H9 (cell line): ENCODE measurements at regions not wholly inside any gene's neighbourhood (a gene's known extent, or its start where the extent isn't known, plus 50 kb on each side); places are given as distances from the start of the nearest gene placed in this dataset.

Source experiments
- DNase-seq: peaks from one replicate; pipeline ENCODE4 v3.0.0-alpha.2; 2017
- H2AFZ ChIP-seq: one replicate; pipeline ENCODE4 v1.6.1; 2013; ENCODE audit warnings: mild to moderate bottlenecking, low read length, control low read depth, moderate library complexity
- H2AK5ac ChIP-seq: 2 replicates; pipeline ENCODE4 v1.6.1; 2013; ENCODE audit warnings: low read length, control low read depth, mixed read lengths; ENCODE audit not compliant: insufficient read length
- H2BK120ac ChIP-seq: one replicate; pipeline ENCODE4 v1.6.1; 2013; ENCODE audit warnings: low read depth, mild to moderate bottlenecking, low read length, control low read depth, inconsistent platforms; ENCODE audit not compliant: poor library complexity, severe bottlenecking
- H2BK12ac ChIP-seq: 2 replicates; pipeline ENCODE4 v1.6.1; 2013; ENCODE audit warnings: low read length, control low read depth, mixed read lengths, low read depth; ENCODE audit not compliant: insufficient read length
- H2BK15ac ChIP-seq: 2 replicates; pipeline ENCODE4 v1.6.1; 2013; ENCODE audit warnings: low read depth, low read length, control low read depth
- H2BK20ac ChIP-seq: one replicate; pipeline ENCODE4 v1.6.1; 2013; ENCODE audit warnings: low read depth, mild to moderate bottlenecking, low read length, control low read depth, inconsistent platforms; ENCODE audit not compliant: poor library complexity, severe bottlenecking
- H2BK5ac ChIP-seq: 2 replicates; pipeline ENCODE4 v1.6.1; 2013; ENCODE audit warnings: low read length, control low read depth, mixed read lengths; ENCODE audit not compliant: insufficient read length
- H3K14ac ChIP-seq: 2 replicates; pipeline ENCODE4 v1.6.1; 2013; ENCODE audit warnings: low read length, control low read depth; ENCODE audit not compliant: insufficient read depth
- H3K18ac ChIP-seq: 2 replicates; pipeline ENCODE4 v1.6.1; 2013; ENCODE audit warnings: low read depth, mild to moderate bottlenecking, mixed read lengths, low read length, control low read depth; ENCODE audit not compliant: insufficient read length
- H3K23ac ChIP-seq: 2 replicates; pipeline ENCODE4 v1.6.1; 2013; ENCODE audit warnings: low read length, control low read depth, mixed read lengths, low read depth; ENCODE audit not compliant: insufficient read length
- H3K23me2 ChIP-seq: 2 replicates; pipeline ENCODE4 v1.6.1; 2013; ENCODE audit warnings: low read depth, mild to moderate bottlenecking, mixed read lengths, low read length, control low read depth; ENCODE audit not compliant: insufficient read length, poor library complexity, severe bottlenecking
- H3K27ac ChIP-seq: 2 replicates; pipeline ENCODE4 v1.5.1; 2013; ENCODE audit warnings: low read length, control low read depth, mixed read lengths, low read depth; ENCODE audit not compliant: insufficient read length
- H3K27me3 ChIP-seq: 2 replicates; pipeline ENCODE4 v1.6.1; 2013; ENCODE audit warnings: low read length, control low read depth, inconsistent platforms; ENCODE audit not compliant: insufficient read depth
- H3K4ac ChIP-seq: 2 replicates; pipeline ENCODE4 v1.6.1; 2013; ENCODE audit warnings: low read depth, mild to moderate bottlenecking, control low read depth, inconsistent platforms, low read length, moderate library complexity
- H3K4me1 ChIP-seq: 2 replicates; pipeline ENCODE4 v1.6.1; 2013; ENCODE audit warnings: low read length, control low read depth, inconsistent platforms; ENCODE audit not compliant: insufficient read depth
- H3K4me2 ChIP-seq: 2 replicates; pipeline ENCODE4 v1.6.1; 2013; ENCODE audit warnings: low read length, control low read depth, mixed read lengths; ENCODE audit not compliant: insufficient read length, insufficient read depth
- H3K56ac ChIP-seq: 2 replicates; pipeline ENCODE4 v1.6.1; 2013; ENCODE audit warnings: low read depth, mild to moderate bottlenecking, mixed read lengths, low read length, control low read depth; ENCODE audit not compliant: insufficient read length
- H3K79me1 ChIP-seq: 2 replicates; pipeline ENCODE4 v1.6.1; 2013; ENCODE audit warnings: low read depth, mild to moderate bottlenecking, moderate library complexity, low read length, control low read depth, inconsistent platforms; ENCODE audit not compliant: insufficient read depth, poor library complexity, severe bottlenecking
- H3K79me2 ChIP-seq: 2 replicates; pipeline ENCODE4 v1.6.1; 2013; ENCODE audit warnings: low read length, control low read depth, inconsistent platforms; ENCODE audit not compliant: insufficient read depth
- H3K9ac ChIP-seq: 2 replicates; pipeline ENCODE4 v1.6.1; 2013; ENCODE audit warnings: low read length, control low read depth, mixed read lengths; ENCODE audit not compliant: insufficient read length; ENCODE audit errors: extremely low read depth
- H3K9me3 ChIP-seq: one replicate; pipeline ENCODE4 v1.6.1; 2013; ENCODE audit warnings: low read depth, low read length, inconsistent platforms; ENCODE audit not compliant: control insufficient read depth
- H3T11ph ChIP-seq: one replicate; pipeline ENCODE4 v1.6.1; 2013; ENCODE audit warnings: mild to moderate bottlenecking, low read length, control low read depth, inconsistent platforms
- H4K20me1 ChIP-seq: one replicate; pipeline ENCODE4 v1.6.1; 2013; ENCODE audit not compliant: control insufficient read depth, insufficient read length, insufficient read depth
- H4K5ac ChIP-seq: 2 replicates; pipeline ENCODE4 v1.6.1; 2013; ENCODE audit warnings: low read depth, mild to moderate bottlenecking, mixed read lengths, low read length, control low read depth; ENCODE audit not compliant: insufficient read length
- H4K8ac ChIP-seq: replicated peaks from 2 replicates; pipeline ENCODE4 v1.6.1; 2013; ENCODE audit warnings: low read length, control low read depth, mixed read lengths, low read depth; ENCODE audit not compliant: insufficient read length
- H4K91ac ChIP-seq: 2 replicates; pipeline ENCODE4 v1.6.1; 2013; ENCODE audit warnings: low read depth, mild to moderate bottlenecking, moderate library complexity, mixed read lengths, low read length, control low read depth; ENCODE audit not compliant: insufficient read length
- H3K27ac Mint-ChIP-seq, 3 experiments: 2 replicates in 2 of 3; 3 replicates in 1 of 3; pipeline ENCODE4 v1.8.0; 2020 to 2021; ENCODE audit warnings: mixed read lengths in 3 of 3, mild to moderate bottlenecking in 1 of 3, moderate library complexity in 1 of 3
- H3K27me3 Mint-ChIP-seq: 2 replicates; pipeline ENCODE4 v1.8.0; 2021; ENCODE audit warnings: low read depth, mild to moderate bottlenecking, moderate library complexity, mixed read lengths
- H3K36me3 Mint-ChIP-seq, 3 experiments: 2 replicates in 2 of 3; 3 replicates in 1 of 3; pipeline ENCODE4 v1.8.0; 2020 to 2021; ENCODE audit warnings: low read depth in 3 of 3, mixed read lengths in 3 of 3; ENCODE audit not compliant: insufficient read depth in 1 of 3
- H3K4me1 Mint-ChIP-seq, 2 experiments: 2 replicates each; pipeline ENCODE4 v1.8.0; 2020; ENCODE audit warnings: mixed read lengths in 2 of 2
- H3K4me3 Mint-ChIP-seq, 2 experiments: 2 replicates in 1 of 2; 3 replicates in 1 of 2; pipeline ENCODE4 v1.8.0; 2020 to 2021; ENCODE audit warnings: mild to moderate bottlenecking in 2 of 2, mixed read lengths in 2 of 2, moderate library complexity in 1 of 2
- H3K9me3 Mint-ChIP-seq, 2 experiments: 2 replicates in 1 of 2; 3 replicates in 1 of 2; pipeline ENCODE4 v1.8.0; 2020; ENCODE audit warnings: mild to moderate bottlenecking in 2 of 2, mixed read lengths in 2 of 2, moderate library complexity in 1 of 2
- CTCF ChIP-seq: fragments of 200-600 bp; sonication (generic); conservative IDR thresholded peaks from 3 replicates; pipeline ENCODE4 v1.8.0; 2021; ENCODE audit warnings: antibody characterized with exemption, mild to moderate bottlenecking
- WGBS: extraction: QIAGEN DNeasy Blood & Tissue Kit; methylation state at CpG from one replicate; pipeline ENCODE4 v1.1.7; 2013; ENCODE audit warnings: missing lambda C conversion rate, low lambda C conversion rate, mixed read lengths; ENCODE audit not compliant: insufficient read length; ENCODE audit errors: extremely low coverage; 5-methylcytosine and 5-hydroxymethylcytosine counted together

- Histone ChIP-seq H3K79me2 (no peaks in the 10 kb centered on the region), H4K91ac (no peak overlapping the region), H4K20me1 (no peaks in the 10 kb centered on the region), H2BK12ac (no peak overlapping the region), H3K9ac (no peak overlapping the region), H2AK5ac (no peak overlapping the region), H3K23ac (no peak overlapping the region), H4K5ac (no peak overlapping the region), H3K14ac (no peak overlapping the region), H3K4me1 (no peaks in the 10 kb centered on the region), H3K9me3 (no peaks in the 10 kb centered on the region), H3K27ac (no peak overlapping the region), H3K79me1 (no peaks in the 10 kb centered on the region), H4K8ac (no peak overlapping the region), H3K23me2 (no peaks in the 10 kb centered on the region), H2BK5ac (no peak overlapping the region), H2BK20ac (no peak overlapping the region), H2AFZ (no peak overlapping the region), H2BK120ac (no peak overlapping the region), H2BK15ac (no peak overlapping the region), H3K27me3 (no peaks in the 10 kb centered on the region), H3K18ac (no peak overlapping the region), H3K56ac (no peak overlapping the region), H3K4ac (no peak overlapping the region), H3T11ph (no peak overlapping the region), H3K4me2 (no peak overlapping the region)
- Mint-ChIP-seq H3K36me3 (peaks cover 0 to 4% (median 1%) of the 10 kb centered on the region in 3 experiments; a peak in 2 of 7 replicates), H3K27ac (no peak overlapping the region; a peak in 1 of 7 replicates), H3K4me3 (no peak overlapping the region), H3K9me3 (peaks cover 8 to 10% of the 10 kb centered on the region in 2 experiments; a peak in 4 of 5 replicates), H3K27me3 (peaks cover 8% of the 10 kb centered on the region), H3K4me1 (no peaks in the 10 kb centered on the region)
- WGBS, result no CpG with 5 or more reads among the region's 3 CpGs
- TF ChIP-seq CTCF, result no peak
- no peak for DNase-seq
Observed at GRCh38 chr12:115801871-115802270, 475.6 kb downstream of the MED13L start.
